ENCODE measurements at regions not wholly inside any gene's neighbourhood (a gene's known extent, or its start where the extent isn't known, plus 50 kb on each side); places are given as distances from the start of the nearest gene placed in this dataset.
"Not testable (repeated sequence)": the region's sequence is repeated elsewhere in the genome, so short reads cannot be mapped to it uniquely, and the experiment has no call there.

DNA sequence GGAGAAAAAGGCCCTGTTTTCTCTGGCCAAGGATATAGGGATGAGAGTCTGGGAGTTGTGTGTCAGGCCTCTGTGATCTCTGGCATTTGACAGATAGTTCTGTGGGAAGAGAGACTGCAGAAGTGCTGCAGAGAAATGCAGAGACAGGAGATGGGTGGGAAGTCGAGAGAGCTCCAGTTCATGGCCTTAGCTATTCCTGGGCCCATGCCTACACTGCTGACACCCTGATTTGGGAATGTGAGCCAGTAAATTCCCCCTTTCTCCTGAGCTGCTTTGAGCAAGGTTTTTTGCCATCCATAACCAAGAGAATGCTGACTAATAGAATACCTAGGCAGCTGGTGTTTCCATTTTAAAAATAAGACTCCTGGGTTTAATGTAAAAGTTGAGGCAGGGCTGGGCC is 59.3 kb downstream of the EBLN2 start:
- no peak for DNase-seq (ENCODE audit: low spot score)

- no peak for DNase-seq (ENCODE audit: low spot score)
These were observed 60.3 kb downstream of the EBLN2 start for GRCh38 chr3:73121669-73122331.

DNA sequence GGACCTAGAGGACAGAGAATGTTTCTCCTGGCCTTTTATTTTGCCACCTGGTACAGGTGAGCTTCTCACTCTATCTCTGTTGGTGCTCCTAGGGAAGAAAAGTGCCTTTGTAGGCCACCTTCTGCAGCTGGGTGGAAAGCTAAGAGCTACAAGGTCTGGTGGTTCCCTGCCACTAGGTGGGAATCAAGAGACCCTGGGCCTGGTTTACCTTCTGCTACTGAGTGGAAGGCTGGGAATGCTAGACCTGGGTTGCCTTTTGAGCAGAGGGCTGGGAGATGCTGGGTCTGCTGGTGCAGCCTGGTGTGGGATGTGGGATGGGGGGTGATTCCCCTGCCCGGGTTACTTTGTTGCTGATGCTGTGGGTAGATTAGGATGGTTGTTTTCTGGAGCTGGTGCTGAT is 72.6 kb downstream of the EBLN2 start:
- DNase-seq (ENCODE audit: low spot score) = no peak

DNA sequence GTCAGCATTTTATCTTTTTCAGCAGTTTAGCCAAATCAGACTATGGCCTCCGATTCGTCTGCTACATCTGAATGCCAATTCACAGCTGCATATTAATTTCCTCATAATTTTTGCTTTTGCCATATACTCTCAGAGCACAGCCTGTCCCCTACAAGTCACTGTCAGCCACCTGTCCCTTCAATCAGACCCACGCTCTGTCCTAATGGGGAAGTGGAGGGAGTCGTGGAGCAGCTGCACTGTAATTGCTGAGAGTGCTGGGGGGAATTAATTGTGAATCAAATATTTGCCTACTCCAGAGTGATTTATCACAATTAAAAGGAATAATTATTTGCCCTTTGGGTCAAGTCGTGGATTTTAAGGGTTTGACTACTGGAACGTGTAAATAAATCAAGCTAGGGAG is 75.5 kb downstream of the EBLN2 start:
- DNase-seq (ENCODE audit: low spot score) = no peak

- no peak for DNase-seq (ENCODE audit: low spot score)
These were observed 76.4 kb downstream of the EBLN2 start for GRCh38 chr3:73137736-73138403.

DNA sequence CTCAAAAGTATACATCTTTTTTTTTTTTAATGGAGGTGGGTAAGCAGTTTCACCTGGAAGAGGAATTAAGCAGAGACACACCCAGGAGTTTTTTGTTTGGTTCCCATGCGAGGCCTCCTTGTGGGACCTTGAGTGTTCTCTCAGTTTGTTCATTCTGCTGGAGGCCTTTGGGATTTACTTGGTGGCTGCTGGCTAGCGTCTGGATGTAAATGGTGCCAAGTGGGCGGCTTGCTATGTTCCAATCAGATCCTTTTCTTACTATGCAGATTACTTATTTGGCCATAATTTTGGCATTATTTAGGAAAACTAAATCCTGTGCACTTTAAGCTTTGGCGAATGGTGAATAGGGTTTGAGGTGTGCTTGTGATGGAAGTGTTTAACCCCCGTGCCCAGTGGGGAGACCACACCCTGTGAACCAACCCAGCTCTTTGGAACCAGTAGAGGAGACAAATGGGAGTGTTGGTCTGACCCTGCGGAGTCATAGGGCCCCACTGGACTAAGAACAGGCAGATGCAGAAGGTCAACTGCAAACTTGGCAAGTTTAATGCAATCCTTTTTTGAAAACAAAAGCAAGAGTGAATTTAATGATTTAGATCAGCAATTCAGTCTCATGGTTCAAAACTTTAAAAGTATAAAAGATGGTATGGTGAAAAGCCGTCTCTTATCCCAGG is 79.4 kb downstream of the EBLN2 start:
- no peak for DNase-seq (ENCODE audit: low spot score)

DNA sequence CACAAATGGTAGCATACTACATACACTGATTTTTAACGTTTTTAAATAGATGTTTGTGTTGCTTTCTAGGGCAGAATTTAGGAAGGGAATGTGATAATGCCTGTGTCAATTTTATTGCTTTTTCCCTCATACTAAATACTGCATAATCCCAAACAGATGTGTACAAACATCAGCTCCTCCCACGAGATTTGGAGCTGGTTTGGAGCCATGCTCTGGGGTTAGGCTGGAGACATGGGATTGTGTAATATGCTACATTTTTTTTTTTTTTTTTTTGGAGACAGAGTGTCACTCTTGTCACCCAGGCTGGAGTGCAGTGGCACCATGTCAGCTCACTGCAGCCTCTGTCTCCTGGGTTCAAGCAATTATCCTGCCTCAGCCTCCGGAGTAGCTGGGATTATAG is 80.1 kb downstream of the EBLN2 start:
- no peak for DNase-seq (ENCODE audit: low spot score)

DNA sequence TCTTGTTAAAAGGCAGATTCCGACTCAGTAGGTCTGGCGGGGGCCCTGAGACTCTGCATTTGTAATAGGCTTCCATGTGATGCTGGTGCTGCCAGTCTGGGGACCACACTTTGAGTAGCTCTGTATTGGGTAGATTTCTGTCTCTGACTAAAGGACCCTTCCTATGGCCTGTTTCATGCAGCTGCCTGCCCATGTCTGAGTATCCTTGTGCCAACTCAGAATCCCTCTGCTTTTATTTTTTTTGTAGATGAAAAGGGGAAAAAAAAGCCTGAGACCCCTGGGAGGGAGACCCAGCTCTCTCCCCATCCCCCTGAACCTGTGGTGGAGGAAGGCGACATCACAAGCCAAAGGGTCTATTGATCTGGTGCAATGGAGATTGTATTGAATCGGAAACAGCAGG is 81.9 kb downstream of the EBLN2 start:
- DNase-seq (ENCODE audit: low spot score) = no peak

DNA sequence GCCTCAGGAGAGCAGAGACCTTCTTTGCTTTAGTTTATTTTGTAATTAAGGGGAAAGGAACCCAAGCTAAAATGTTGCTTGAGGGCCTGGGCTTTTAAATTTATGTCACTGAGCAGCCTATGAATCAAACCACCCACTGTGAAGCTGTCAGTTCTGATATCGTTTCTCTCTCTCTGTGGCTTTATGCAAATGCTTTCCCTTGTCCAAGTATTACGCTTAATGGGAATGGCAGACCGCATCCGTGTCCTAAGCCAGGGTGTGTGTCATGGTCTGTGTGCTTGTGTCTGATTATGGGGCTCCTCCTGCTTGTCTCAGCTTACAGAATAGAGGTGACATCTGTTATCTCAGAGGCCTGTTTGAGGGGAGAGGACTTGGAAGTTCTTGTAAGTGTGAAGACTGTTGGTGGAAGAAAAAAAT is 82.4 kb downstream of the EBLN2 start:
- peak; percentile 12 for DNase-seq (ENCODE audit: low spot score)

DNA sequence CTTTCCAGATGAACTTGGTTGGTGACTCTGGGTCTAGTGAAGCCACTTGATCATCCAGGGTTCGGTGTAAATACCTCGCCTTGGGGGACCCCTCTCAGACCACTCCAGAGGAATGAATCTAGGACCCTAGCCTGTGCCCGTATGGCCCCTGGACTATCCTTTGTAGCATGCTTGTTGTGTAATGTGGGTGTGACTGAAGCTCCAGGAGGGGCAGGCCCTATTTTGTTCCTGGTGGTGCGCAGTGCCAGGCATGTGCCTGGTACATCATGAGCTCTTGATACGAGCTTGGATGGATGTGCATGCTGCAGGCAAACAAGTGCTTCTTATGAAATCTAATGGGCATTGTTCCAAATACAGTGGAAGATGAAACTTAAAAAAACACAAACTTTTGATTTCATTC is 82.8 kb downstream of the EBLN2 start:
- peak; percentile 8 for DNase-seq (ENCODE audit: low spot score)

GRCh38 chr3:73144828-73145227 is 83.4 kb downstream of the EBLN2 start:
- DNase-seq (ENCODE audit: low spot score) = no peak

- DNase-seq (ENCODE audit: low spot score) = not testable (repeated sequence)
These were observed 86.0 kb downstream of the EBLN2 start for GRCh38 chr3:73147479-73147878.

- DNase-seq (ENCODE audit: low spot score) = no peak
These were observed 86.7 kb downstream of the EBLN2 start for GRCh38 chr3:73148206-73148605.

GRCh38 chr3:73148682-73149081 is 87.2 kb downstream of the EBLN2 start:
- no peak for DNase-seq (ENCODE audit: low spot score)

DNA sequence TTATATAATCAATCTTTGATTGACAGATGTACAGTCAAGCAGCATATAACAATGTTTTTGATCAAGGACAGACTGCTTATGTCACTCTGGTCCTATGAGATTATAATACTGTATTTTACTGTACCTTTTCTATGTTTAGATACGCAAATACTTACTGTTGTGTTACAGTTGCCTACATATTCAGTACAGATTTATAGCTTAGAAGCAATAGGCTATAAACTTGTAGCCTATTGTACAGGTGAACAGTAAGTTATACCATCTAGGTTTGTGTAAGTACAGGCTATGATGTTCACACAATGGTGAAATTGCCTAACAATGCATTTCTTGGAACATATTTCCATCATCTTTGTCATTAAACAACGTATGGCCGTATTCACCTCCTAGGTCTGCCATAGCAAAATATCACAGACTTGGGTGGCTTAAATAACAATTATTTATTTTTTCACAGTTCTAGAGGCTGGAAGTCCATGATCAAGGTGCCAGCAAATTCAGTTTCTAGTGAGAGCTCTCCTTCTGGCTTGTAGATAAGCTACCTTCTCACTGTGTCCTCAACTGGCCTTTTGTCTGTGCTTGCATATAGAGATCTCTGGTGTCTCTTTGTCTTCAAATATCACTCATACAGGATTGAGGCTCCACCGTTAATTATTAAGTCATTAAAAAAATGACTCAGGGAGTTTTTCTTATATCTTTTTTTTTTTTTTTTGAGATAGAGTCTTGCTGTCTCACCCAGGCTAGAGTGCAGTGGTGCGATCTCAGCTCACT is 89.1 kb downstream of the EBLN2 start:
- no peak for DNase-seq (ENCODE audit: low spot score)

GRCh38 chr3:73152571-73152970 is 91.1 kb downstream of the EBLN2 start:
- not testable (repeated sequence) for DNase-seq (ENCODE audit: low spot score)

GRCh38 chr3:73153057-73153456 is 91.6 kb downstream of the EBLN2 start:
- DNase-seq (ENCODE audit: low spot score) = not testable (repeated sequence)

DNA sequence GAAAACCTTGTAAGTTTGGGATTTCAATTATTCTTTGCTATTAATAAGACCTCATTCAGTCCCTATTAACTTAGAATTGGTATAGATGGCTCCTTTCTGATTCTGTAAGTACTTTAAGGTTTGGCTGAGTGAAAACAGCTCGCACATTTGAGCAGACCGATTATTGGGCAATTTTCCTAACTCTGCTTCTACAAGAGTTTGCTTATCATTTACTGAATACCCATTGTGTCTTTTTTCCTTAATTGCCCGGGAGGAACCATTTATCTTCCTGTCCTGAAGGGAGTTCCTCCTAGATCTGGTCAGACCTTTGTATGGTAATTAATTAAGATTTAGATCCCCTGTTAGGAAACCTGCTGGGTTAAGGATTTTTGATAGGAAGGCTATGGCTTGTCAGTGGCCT is 92.8 kb downstream of the EBLN2 start:
- DNase-seq (ENCODE audit: low spot score) = not testable (repeated sequence)

- DNase-seq (ENCODE audit: low spot score) = not testable (repeated sequence)
These were observed 94.0 kb downstream of the EBLN2 start for GRCh38 chr3:73155441-73155840.

- no peak for DNase-seq (ENCODE audit: low spot score)
These were observed 103.2 kb downstream of the EBLN2 start for GRCh38 chr3:73164622-73165021.

- no peak for DNase-seq (ENCODE audit: low spot score)
These were observed 114.2 kb downstream of the EBLN2 start for GRCh38 chr3:73175698-73176097.

DNA sequence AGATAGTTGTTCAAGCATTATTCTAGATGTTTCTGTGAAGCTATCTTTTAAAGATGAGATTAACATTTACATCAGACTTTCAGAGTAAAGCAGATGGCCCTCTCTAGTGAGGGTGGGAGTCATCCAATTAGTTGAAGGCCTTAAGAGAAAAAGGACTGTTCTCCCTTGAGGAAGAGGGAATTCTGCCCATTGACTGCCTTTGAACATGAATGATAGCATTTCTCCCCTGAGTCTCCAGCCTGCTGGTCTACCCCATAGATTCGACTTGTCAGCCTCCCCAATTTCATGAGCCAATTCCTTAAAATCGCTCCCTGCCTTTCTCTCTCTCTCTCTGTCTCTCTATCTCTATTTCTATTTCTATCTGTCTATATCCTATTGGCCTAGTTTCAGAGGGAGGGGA is 115.5 kb downstream of the EBLN2 start:
- DNase-seq (ENCODE audit: low spot score) = no peak

- no peak for DNase-seq (ENCODE audit: low spot score)
These were observed 116.4 kb downstream of the EBLN2 start for GRCh38 chr3:73177827-73178226.
